ENCODE measurements at regions not wholly inside any gene's neighbourhood (a gene's known extent, or its start where the extent isn't known, plus 50 kb on each side); places are given as distances from the start of the nearest gene placed in this dataset.

- H3K4me3 ChIP-seq (replicated peaks in 1 of 3; ENCODE audit: insufficient read depth in 1 of 3, low read depth in 1 of 3, low read length in 3 of 3): no peak overlapping the region
- no peaks in the 10 kb centered on the region for H4K20me1 ChIP-seq (replicated peaks; ENCODE audit: control insufficient read depth, extremely low read depth, insufficient read depth, low read length)
- DNase-seq (ENCODE audit: low read depth, low spot score) (no peak), FAIRE-seq (no peak)
- ChIA-PET CTCF (no interaction called here), POLR2A (no interaction called here)
- H3K4me2 ChIP-seq (ENCODE audit: insufficient read depth, low read length): no peak overlapping the region
- H3K4me1 ChIP-seq (ENCODE audit: control insufficient read depth, extremely low read depth, insufficient read depth, low read length): no peaks in the 10 kb centered on the region
- H2AFZ ChIP-seq (ENCODE audit: low read depth, low read length): no peak overlapping the region
- H3K9me3 ChIP-seq (replicated peaks; ENCODE audit: control insufficient read depth, insufficient read depth, low read length): peaks cover 6% of the 10 kb centered on the region
- no peaks in the 10 kb centered on the region for H3K27me3 ChIP-seq (ENCODE audit: control insufficient read depth in 2 of 2, insufficient read depth in 2 of 2, low read length in 2 of 2)
- H3K36me3 ChIP-seq (ENCODE audit: control insufficient read depth in 2 of 2, extremely low read depth in 1 of 2, insufficient read depth in 2 of 2, low read length in 2 of 2): no peaks in the 10 kb centered on the region
- intact Hi-C loops (cut with micrococcal nuclease) (no loop called here), dilution Hi-C loops (cut with MboI; ENCODE audit: extremely low pct_ligation_motif_present, low sequenced_read_pairs) (no loop called here)
- no peaks in the 10 kb centered on the region for H3K79me2 ChIP-seq (ENCODE audit: control insufficient read depth, insufficient read depth, low read length)
- H3K9me1 ChIP-seq (replicated peaks; ENCODE audit: control insufficient read depth, extremely low read depth, insufficient read depth, low read length): no peaks in the 10 kb centered on the region
- no peak overlapping the region for H3K27ac ChIP-seq (ENCODE audit: insufficient read depth, low read depth, low read length)
- no peak for TF ChIP-seq EZH2 (IDR thresholded peaks at IDR 0.05; ENCODE audit: borderline replicate concordance, low read depth, low read length, severe bottlenecking)
- no TSS peak for BruUV-seq (replicated peaks)
- no peak overlapping the region for H3K9ac ChIP-seq (replicated peaks; ENCODE audit: extremely low read depth, insufficient read depth, low read length)
Observed at GRCh38 chr5:3695818-3696217, 100.2 kb downstream of the IRX1 start.

GRCh38 chr5:3698412-3698811 is 102.8 kb downstream of the IRX1 start:
- H2AFZ ChIP-seq (ENCODE audit: low read depth, low read length): no peak overlapping the region
- intact Hi-C loops (cut with micrococcal nuclease) (no loop called here), dilution Hi-C loops (cut with MboI; ENCODE audit: extremely low pct_ligation_motif_present, low sequenced_read_pairs) (no loop called here)
- no peaks in the 10 kb centered on the region for H3K36me3 ChIP-seq (ENCODE audit: control insufficient read depth in 2 of 2, extremely low read depth in 1 of 2, insufficient read depth in 2 of 2, low read length in 2 of 2)
- H3K79me2 ChIP-seq (ENCODE audit: control insufficient read depth, insufficient read depth, low read length): no peaks in the 10 kb centered on the region
- ChIA-PET CTCF (no interaction called here), POLR2A (no interaction called here)
- DNase-seq (ENCODE audit: low read depth, low spot score) (no peak), FAIRE-seq (no peak)
- no peaks in the 10 kb centered on the region for H3K27me3 ChIP-seq (ENCODE audit: control insufficient read depth in 2 of 2, insufficient read depth in 2 of 2, low read length in 2 of 2)
- H3K4me2 ChIP-seq (ENCODE audit: insufficient read depth, low read length): no peak overlapping the region
- no peak for TF ChIP-seq EZH2 (IDR thresholded peaks at IDR 0.05; ENCODE audit: borderline replicate concordance, low read depth, low read length, severe bottlenecking)
- TF ChIP-seq CTCF (IDR thresholded peaks at IDR 0.05; ENCODE audit: extremely low read depth in 1 of 2, insufficient read depth in 1 of 2, low read depth in 1 of 2, low read length in 2 of 2): no peak
- no peak for TF ChIP-seq FOS (IDR thresholded peaks at IDR 0.05; ENCODE audit: borderline replicate concordance, insufficient read depth, low read length)
- no peak for TF ChIP-seq POLR2A (IDR thresholded peaks at IDR 0.05; ENCODE audit: low read depth, low read length)
- TF ChIP-seq MYC (IDR thresholded peaks at IDR 0.05; ENCODE audit: low read depth, low read length): no peak
- TF ChIP-seq POLR2AphosphoS5 (IDR thresholded peaks at IDR 0.05; ENCODE audit: insufficient read depth, low read depth, low read length): no peak
- TF ChIP-seq GATA2 (IDR thresholded peaks at IDR 0.05; ENCODE audit: insufficient read depth, insufficient read length, low read depth, low read length): no peak
- TF ChIP-seq JUN (IDR thresholded peaks at IDR 0.05; ENCODE audit: borderline replicate concordance, insufficient read depth, insufficient read length, low read depth): no peak
- TF ChIP-seq MAX (IDR thresholded peaks at IDR 0.05; ENCODE audit: insufficient read depth, insufficient read length): no peak
- no peak overlapping the region for H3K9ac ChIP-seq (replicated peaks; ENCODE audit: extremely low read depth, insufficient read depth, low read length)
- H3K4me1 ChIP-seq (ENCODE audit: control insufficient read depth, extremely low read depth, insufficient read depth, low read length): no peaks in the 10 kb centered on the region
- no peaks in the 10 kb centered on the region for H4K20me1 ChIP-seq (replicated peaks; ENCODE audit: control insufficient read depth, extremely low read depth, insufficient read depth, low read length)
- no peak overlapping the region for H3K27ac ChIP-seq (ENCODE audit: insufficient read depth, low read depth, low read length)
- H3K9me3 ChIP-seq (replicated peaks; ENCODE audit: control insufficient read depth, insufficient read depth, low read length): peaks cover 6% of the 10 kb centered on the region
- H3K4me3 ChIP-seq (replicated peaks in 1 of 3; ENCODE audit: insufficient read depth in 1 of 3, low read depth in 1 of 3, low read length in 3 of 3): no peak overlapping the region
- H3K9me1 ChIP-seq (replicated peaks; ENCODE audit: control insufficient read depth, extremely low read depth, insufficient read depth, low read length): no peaks in the 10 kb centered on the region
- BruUV-seq (replicated peaks): no TSS peak
